Effector CD8-positive, alpha-beta T cell (primary cell): ENCODE measurements at regions not wholly inside any gene's neighbourhood (a gene's known extent, or its start where the extent isn't known, plus 50 kb on each side); places are given as distances from the start of the nearest gene placed in this dataset.
"Not testable (repeated sequence)": the region's sequence is repeated elsewhere in the genome, so short reads cannot be mapped to it uniquely, and the experiment has no call there.

Experiments used
- DNase-seq: peaks from one replicate; lab custom pipeline; 2025; lab: John Stamatoyannopoulos, UW

GRCh38 chr6:25160134-25160533 lies 119.0 kb upstream of the CARMIL1 start:
- DNase-seq, result not testable (repeated sequence)

GRCh38 chr6:25165177-25165576 lies 114.0 kb upstream of the CARMIL1 start:
- no peak for DNase-seq

GRCh38 chr6:25165800-25166199 lies 113.4 kb upstream of the CARMIL1 start:
- DNase-seq, result no peak

- DNase-seq, result no peak
These were observed 112.0 kb upstream of the CARMIL1 start for GRCh38 chr6:25166955-25167748.

- DNase-seq, result no peak
These were observed 111.2 kb upstream of the CARMIL1 start for GRCh38 chr6:25167961-25168360.

GRCh38 chr6:25168637-25169036 lies 110.5 kb upstream of the CARMIL1 start:
- no peak for DNase-seq

- no peak for DNase-seq
These were observed 109.6 kb upstream of the CARMIL1 start for GRCh38 chr6:25169553-25169952.

- DNase-seq, result no peak
These were observed 109.2 kb upstream of the CARMIL1 start for GRCh38 chr6:25169961-25170360.

GRCh38 chr6:25170640-25171039 lies 108.5 kb upstream of the CARMIL1 start:
- DNase-seq, result no peak

- no peak for DNase-seq
These were observed 107.9 kb upstream of the CARMIL1 start for GRCh38 chr6:25171301-25171700.

GRCh38 chr6:25172819-25173218 lies 106.4 kb upstream of the CARMIL1 start:
- no peak for DNase-seq

- no peak for DNase-seq
These were observed 105.9 kb upstream of the CARMIL1 start for GRCh38 chr6:25173246-25173645.

- no peak for DNase-seq
These were observed 105.2 kb upstream of the CARMIL1 start for GRCh38 chr6:25173951-25174474.

- no peak for DNase-seq
These were observed 104.5 kb upstream of the CARMIL1 start for GRCh38 chr6:25174678-25175077.

GRCh38 chr6:25175196-25175595 lies 104.0 kb upstream of the CARMIL1 start:
- no peak for DNase-seq

GRCh38 chr6:25175681-25176080 lies 103.5 kb upstream of the CARMIL1 start:
- DNase-seq, result no peak

GRCh38 chr6:25176466-25176865 lies 102.7 kb upstream of the CARMIL1 start:
- DNase-seq, result no peak

- no peak for DNase-seq
These were observed 101.6 kb upstream of the CARMIL1 start for GRCh38 chr6:25177500-25178028.

- no peak for DNase-seq
These were observed 100.7 kb upstream of the CARMIL1 start for GRCh38 chr6:25178336-25179035.

GRCh38 chr6:25179051-25179778 lies 100.0 kb upstream of the CARMIL1 start:
- DNase-seq, result no peak

GRCh38 chr6:25180630-25181349 lies 98.4 kb upstream of the CARMIL1 start:
- DNase-seq, result no peak

- DNase-seq, result no peak
These were observed 97.8 kb upstream of the CARMIL1 start for GRCh38 chr6:25181350-25181724.
